ENCODE measurements at regions not wholly inside any gene's neighbourhood (a gene's known extent, or its start where the extent isn't known, plus 50 kb on each side); places are given as distances from the start of the nearest gene placed in this dataset.
"Not testable (repeated sequence)": the region's sequence is repeated elsewhere in the genome, so short reads cannot be mapped to it uniquely, and the experiment has no call there.

- no peak for DNase-seq
Measured at GRCh38 chr1:47688461-47689296, 250.8 kb downstream of the FOXD2 start.

GRCh38 chr1:47689894-47690293 lies 252.1 kb downstream of the FOXD2 start:
- no peak for DNase-seq

DNA sequence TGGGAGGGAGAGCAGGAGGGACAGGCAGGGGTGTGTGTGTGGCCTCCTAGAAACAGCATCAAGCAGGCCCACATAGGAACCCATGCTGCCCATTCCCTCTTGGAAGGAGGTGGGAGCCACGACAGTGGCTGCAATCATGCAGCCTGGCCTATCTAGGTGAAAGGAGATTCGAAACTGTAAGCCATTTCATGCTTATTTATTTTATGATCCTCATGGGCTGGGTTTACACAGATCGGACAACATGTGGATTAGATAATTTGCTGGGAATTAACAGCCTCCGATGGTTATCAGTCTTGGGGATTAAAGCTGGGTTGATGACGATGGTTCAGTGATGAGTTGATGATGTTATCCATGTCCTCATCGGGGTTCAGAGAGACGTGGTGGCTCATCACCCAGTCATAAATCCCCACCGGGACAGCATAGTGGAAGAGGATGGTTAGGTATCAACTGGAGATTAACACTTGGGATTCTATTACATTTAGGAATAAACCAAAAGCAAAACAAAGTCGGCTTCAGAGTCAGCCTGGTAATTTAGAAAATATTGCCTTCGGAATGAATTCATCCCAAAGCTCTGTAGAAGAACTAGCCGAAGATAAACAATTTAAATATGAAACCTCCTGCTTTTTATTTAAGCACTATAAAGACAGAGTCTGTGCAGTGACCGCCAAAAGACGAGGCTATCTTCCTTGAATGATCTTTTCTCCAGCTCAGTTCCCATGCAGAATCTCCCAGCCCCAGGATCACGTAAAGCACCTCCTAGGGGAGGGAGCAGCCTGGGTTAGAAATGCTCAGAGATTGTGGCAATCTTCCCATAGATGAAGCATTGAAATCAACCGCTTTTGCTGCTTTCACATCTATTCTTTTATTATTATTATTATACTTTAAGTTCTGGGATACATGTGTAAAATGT lies 252.8 kb downstream of the FOXD2 start:
- no peak for DNase-seq

- DNase-seq: not testable (repeated sequence)
Measured at GRCh38 chr1:47691293-47691692, 253.4 kb downstream of the FOXD2 start.

DNA sequence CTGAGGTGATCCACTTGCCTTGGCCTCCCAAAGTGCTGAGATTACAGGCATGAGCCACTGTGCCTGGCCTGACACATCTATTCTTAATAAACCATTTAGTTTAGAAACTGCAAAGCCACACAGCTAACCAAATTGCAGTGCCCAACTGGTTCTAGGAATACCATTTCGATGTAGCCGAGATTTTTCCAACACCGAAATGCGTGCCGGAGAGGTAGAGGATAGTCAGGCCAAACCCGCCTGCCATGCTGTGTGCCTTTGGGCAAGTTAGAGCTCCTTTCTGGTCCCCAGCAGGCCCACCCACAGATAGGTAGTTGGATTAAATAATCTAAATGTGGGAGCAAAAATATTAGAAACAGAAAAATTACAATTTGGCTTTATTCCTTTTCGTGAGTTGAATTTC lies 254.4 kb downstream of the FOXD2 start:
- DNase-seq: no peak

GRCh38 chr1:47693115-47693514 lies 255.3 kb downstream of the FOXD2 start:
- DNase-seq: no peak

DNA sequence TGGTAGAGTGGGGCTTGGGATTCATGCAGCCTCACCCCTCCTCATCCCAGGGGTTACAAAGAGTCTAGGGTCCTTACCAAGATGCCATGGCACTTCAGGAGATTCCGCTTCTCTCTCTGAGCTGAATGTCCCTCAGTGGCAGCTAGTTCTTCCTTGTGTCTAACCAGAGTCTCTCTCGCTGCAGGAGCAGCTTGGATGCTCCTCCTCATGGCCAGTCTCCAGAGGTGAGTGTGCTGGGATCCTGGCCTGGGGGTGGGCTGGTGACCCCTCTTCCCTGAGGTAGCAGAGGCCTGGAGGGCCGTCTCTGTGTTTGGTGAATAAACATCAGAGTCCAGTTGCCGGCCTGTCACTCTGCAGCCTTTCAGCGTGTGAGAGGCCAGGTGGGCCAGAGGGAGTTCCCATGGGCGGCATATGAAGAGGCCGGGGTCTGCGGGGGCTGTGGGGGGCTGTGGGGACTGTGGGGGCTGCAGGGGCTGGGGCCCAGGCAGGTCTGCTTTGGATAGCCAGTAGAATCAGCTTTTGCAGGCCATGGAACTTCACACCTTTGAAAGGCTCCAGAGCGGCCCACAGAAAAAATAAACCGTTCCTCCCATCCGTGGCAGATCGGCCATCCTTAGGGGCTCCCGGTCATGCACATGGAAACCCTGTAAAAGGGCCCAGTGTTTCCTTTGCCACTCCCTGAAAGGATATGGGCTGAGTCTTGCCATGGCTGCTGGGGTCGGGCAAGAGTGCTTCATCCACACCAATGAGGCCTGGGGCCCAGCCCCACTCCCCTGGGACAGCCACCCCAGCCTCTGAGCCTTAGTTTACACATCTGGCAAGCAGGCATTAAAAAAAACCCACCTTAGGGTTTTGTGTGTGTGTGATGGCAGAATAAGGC lies 256.4 kb downstream of the FOXD2 start:
- DNase-seq: no peak

- no peak for DNase-seq
Measured at GRCh38 chr1:47696404-47696736, 258.5 kb downstream of the FOXD2 start.

DNA sequence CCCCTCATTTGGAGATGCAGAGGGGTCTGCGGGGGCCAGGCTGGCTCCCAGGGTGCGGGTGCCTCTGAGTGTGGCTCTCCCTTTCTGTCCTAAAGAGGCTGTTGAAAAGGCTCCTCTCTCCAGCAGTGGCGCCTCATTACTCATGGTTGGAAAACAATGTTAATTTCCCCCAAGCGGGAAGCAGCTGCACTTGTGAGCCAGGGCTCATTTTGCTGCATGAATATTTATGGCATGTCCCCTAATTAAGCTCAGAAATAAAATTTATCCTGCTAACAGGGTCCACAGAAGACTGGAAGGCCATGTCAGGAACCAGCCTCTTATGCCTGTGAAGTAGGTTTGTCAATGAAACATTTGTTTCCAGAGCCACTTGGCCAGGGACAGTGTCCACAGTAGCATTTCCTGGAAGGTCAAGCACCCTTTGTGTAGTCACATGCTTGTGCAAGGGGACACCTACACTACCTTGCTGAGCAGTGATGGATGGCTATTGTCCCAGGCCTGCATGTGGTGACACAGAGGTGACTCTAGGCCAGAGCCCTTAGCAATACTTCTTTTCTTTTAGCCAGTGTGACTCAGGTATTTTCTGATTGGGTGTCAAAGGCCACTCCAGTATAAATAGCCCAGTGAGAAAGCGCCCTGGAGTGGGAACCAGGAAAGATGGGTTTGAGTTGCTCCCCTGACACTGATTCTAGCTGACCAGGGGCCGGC lies 259.0 kb downstream of the FOXD2 start:
- DNase-seq: no peak

GRCh38 chr1:47697616-47698335 lies 259.9 kb downstream of the FOXD2 start:
- no peak for DNase-seq

- no peak for DNase-seq
Measured at GRCh38 chr1:47699492-47700235, 261.8 kb downstream of the FOXD2 start.

DNA sequence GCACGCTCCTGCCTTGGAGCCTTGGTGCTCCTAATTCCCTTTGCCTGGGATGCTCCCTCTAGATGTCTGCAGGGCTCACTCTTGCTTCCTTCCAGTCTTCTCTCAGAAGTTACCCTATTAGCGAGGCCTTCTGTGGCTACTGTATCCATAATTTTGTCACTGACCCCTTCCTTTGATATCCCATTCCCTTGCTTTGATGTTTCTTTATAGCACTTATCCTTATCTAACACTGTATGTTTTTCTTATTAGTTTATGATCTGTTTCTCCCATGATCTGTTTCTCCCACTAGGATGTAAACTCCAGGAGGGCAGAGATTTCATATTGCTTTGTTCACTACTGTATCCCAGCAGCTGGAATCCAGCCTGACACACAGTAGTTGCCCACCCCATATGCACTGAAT lies 263.4 kb downstream of the FOXD2 start:
- no peak for DNase-seq

GRCh38 chr1:47701741-47702515 lies 264.1 kb downstream of the FOXD2 start:
- DNase-seq: no peak

- DNase-seq: no peak
Measured at GRCh38 chr1:47703156-47703825, 265.4 kb downstream of the FOXD2 start.

DNA sequence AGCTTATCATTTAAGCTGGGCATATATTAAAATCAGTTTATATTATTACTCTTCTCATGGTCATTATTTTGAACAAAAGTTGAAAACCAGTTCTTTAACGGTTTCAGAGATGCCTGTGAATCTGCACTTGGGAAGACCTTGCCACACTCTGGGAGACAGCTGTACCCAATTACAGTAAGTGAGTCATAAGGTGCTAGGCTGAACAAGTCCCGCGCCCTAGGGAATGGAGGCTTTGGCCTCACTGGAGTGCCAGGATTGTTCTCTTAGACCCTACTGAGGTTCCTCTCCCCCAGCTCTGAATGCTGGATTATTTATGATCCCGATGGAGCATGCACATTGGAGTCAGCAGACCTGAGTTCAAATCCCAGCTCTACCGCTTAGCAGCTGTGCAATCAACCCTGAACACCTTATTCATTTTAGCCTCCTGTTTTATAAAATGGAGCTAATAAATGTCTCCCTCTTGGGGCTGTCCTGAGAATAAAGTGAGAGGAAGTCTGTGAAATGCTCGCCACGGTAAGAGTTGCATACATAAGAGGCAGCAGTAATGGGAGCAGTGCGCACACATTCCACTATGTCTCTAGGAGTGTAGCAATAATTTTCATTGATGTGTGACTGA lies 266.2 kb downstream of the FOXD2 start:
- no peak for DNase-seq

DNA sequence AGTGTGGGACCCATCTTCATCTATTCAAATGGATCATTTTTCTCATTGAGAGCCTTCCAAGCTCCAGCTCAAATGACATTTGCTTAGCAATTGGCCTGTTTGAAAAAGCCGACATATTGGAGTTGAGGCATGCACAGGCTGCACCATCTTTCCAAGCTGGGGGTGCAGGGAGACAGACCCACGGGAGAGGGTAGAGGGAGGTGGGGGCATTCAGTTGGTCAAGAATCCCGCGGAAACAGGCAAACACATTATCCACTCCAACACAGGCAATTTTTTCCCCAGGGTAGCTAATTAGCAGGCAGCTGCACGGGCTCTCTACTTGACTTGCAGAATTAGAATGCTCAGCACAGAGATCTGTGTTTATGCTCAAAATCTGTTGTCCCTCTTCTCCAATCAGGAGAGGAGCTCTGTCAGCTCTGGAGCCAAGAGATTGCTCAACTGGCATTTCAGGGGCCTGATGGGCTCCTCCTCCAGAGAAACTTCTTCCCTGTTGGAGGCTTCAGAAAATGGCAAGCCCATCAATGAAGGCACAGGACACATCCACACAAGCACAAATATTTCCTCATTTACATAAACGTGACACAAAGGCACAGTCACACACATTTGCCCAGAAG lies 267.8 kb downstream of the FOXD2 start:
- DNase-seq: no peak

DNA sequence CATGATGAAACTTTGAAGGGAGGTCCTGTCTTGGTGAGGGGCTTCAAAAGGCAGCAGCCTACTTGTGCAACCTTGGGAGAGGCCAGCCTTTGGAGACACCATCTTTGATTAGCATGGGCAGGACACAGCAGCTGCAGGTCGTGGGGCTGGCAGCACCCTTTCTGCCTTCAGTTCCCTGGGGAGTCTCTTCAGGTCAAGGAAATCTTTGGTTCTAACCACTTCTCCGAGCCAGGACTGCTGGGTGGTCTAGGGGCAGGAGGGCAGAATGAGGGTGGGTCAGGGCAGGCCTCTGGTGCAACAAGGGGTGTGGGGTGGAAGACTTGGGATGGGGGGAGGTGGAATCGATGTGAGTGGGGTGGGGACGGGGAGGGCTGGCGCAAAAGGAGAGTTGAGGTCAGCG lies 269.7 kb downstream of the FOXD2 start:
- DNase-seq: no peak

DNA sequence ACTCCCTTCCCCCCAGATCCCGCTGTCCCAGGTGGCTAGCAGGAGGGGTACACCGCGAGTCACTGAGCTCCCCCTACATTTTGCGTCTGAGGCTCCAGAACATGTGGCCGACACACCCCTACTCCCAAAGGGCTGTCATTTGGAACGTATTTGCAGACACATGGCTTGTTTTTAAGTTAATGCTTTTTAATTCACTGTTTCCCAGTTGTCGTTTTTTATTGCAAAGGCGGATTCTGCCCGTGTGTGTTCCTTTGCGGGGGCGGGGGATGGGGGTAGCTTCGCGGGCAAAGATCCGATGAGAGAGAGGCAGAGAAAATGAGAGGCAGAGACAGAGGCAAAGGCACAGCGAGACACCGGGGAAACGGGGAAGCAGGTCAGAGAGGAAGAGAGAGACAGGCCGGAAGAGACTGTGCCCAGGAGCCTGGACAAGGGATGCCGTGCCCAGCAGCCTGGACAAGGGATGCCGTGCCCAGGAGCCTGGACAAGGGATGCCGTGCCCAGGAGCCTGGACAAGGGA lies 270.2 kb downstream of the FOXD2 start:
- DNase-seq: no peak

DNA sequence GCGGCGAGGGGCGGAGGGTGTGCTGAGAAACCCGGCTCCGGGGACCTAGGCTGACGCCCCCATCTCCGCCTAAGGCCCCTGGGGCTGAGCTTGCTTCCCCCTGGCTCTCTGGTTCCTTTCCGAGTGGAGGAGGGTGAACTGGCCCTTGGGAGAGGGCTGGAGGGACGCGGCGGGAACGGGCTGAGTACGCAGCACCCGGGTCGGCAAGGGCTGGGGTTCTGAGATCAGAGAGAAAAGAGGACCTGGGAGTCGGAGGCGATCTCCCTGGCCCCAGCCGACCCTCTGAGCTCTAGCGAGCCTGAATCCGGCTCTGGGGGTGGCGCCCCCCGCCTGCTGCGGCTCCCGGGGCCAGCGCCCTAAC lies 270.8 kb downstream of the FOXD2 start:
- DNase-seq: no peak

Data from activated T-cell treated with anti-CD3 and anti-CD28 coated beads, Interleukin-2, amount 50 U/mL, for 48 hours (primary cell).